GM12892 (cell line): ENCODE measurements at regions not wholly inside any gene's neighbourhood (a gene's known extent, or its start where the extent isn't known, plus 50 kb on each side); places are given as distances from the start of the nearest gene placed in this dataset.

Experiments used
- POLR2A ChIP-seq: IDR thresholded peaks from 2 replicates; pipeline ENCODE4 v1.6.1; 2011; ENCODE audit warnings: low read depth, low read length, control low read depth
- POLR2AphosphoS5 ChIP-seq: IDR thresholded peaks from 2 replicates; pipeline ENCODE4 v1.6.1; 2011; ENCODE audit warnings: low read depth, low read length, control low read depth
- TAF1 ChIP-seq: IDR thresholded peaks from 2 replicates; pipeline ENCODE4 v1.6.1; 2011; ENCODE audit warnings: low read depth, mild to moderate bottlenecking, control low read depth, low read length, borderline replicate concordance

- TF ChIP-seq TAF1 (no peak), POLR2AphosphoS5 (no peak), POLR2A (no peak)
Observed at GRCh38 chr10:124306520-124306919, 112.2 kb downstream of the OAT start.
